ENCODE measurements at regions not wholly inside any gene's neighbourhood (a gene's known extent, or its start where the extent isn't known, plus 50 kb on each side); places are given as distances from the start of the nearest gene placed in this dataset.
"Not testable (repeated sequence)": the region's sequence is repeated elsewhere in the genome, so short reads cannot be mapped to it uniquely, and the experiment has no call there.

- intact Hi-C loops (cut with micrococcal nuclease; ENCODE audit: unreplicated experiment) = no loop called here
- H3K4me1 ChIP-seq (ENCODE audit: insufficient read depth, low read length, poor library complexity, severe bottlenecking) = no peaks in the 10 kb centered on the region
Observed at GRCh38 chr10:34037499-34037898, 703.0 kb upstream of the NRP1 start.

GRCh38 chr10:34035241-34035790, 700.8 kb upstream of the NRP1 start:
- intact Hi-C loops (cut with micrococcal nuclease; ENCODE audit: unreplicated experiment); BruUV-seq (replicated peaks); H3K36me3 ChIP-seq (ENCODE audit: insufficient read depth, low read length, poor library complexity, severe bottlenecking); H3K4me1 ChIP-seq (ENCODE audit: insufficient read depth, low read length, poor library complexity, severe bottlenecking); H3K4me3 ChIP-seq (ENCODE audit: low read depth, low read length, poor library complexity, severe bottlenecking); H3K9me3 ChIP-seq (ENCODE audit: low read depth, low read length, poor library complexity, severe bottlenecking); DNase-seq (ENCODE audit: low spot score); POLR2A ChIA-PET (ENCODE audit: low non-redundant PET); H3K27me3 ChIP-seq (replicated peaks; ENCODE audit: insufficient read depth, low read depth, low read length, poor library complexity); H3K27ac ChIP-seq (ENCODE audit: low read depth, low read length, poor library complexity, severe bottlenecking); CTCF ChIA-PET: not testable (repeated sequence)

More at GRCh38 chr10:34037499-34037898, 703.0 kb upstream of the NRP1 start:
- POLR2A ChIA-PET (ENCODE audit: low non-redundant PET) = no interaction called here
- TF ChIP-seq CTCF (conservative IDR thresholded peaks at IDR 0.05; ENCODE audit: low read depth, low read length) = no peak
- no peak for TF ChIP-seq EZH2 (IDR thresholded peaks at IDR 0.05; ENCODE audit: borderline replicate concordance, low read depth, low read length, poor library complexity, severe bottlenecking)
- BruUV-seq (replicated peaks) = no TSS peak
- Histone ChIP-seq H3K4me3 (ENCODE audit: low read depth, low read length, poor library complexity, severe bottlenecking) (no peak overlapping the region), H3K36me3 (ENCODE audit: insufficient read depth, low read length, poor library complexity, severe bottlenecking) (no peaks in the 10 kb centered on the region), H3K27ac (ENCODE audit: low read depth, low read length, poor library complexity, severe bottlenecking) (no peak overlapping the region), H3K9me3 (ENCODE audit: low read depth, low read length, poor library complexity, severe bottlenecking) (no peaks in the 10 kb centered on the region), H3K27me3 (replicated peaks; ENCODE audit: insufficient read depth, low read depth, low read length, poor library complexity) (no peaks in the 10 kb centered on the region)
- no peak for DNase-seq (ENCODE audit: low spot score)
- CTCF ChIA-PET = interaction anchor here (0.6 kb wide), 1 partner anchor 763 kb away, joined by 5 read pairs; no protein-coding TSS in a partner anchor

GRCh38 chr10:34033078-34033477, 698.6 kb upstream of the NRP1 start:
- Histone ChIP-seq H3K36me3 (ENCODE audit: insufficient read depth, low read length, poor library complexity, severe bottlenecking) (no peaks in the 10 kb centered on the region), H3K27ac (ENCODE audit: low read depth, low read length, poor library complexity, severe bottlenecking) (no peak overlapping the region), H3K4me3 (ENCODE audit: low read depth, low read length, poor library complexity, severe bottlenecking) (no peak overlapping the region), H3K27me3 (replicated peaks; ENCODE audit: insufficient read depth, low read depth, low read length, poor library complexity) (no peaks in the 10 kb centered on the region), H3K4me1 (ENCODE audit: insufficient read depth, low read length, poor library complexity, severe bottlenecking) (no peaks in the 10 kb centered on the region), H3K9me3 (ENCODE audit: low read depth, low read length, poor library complexity, severe bottlenecking) (no peaks in the 10 kb centered on the region)
- DNase-seq (ENCODE audit: low spot score) = no peak
- ChIA-PET POLR2A (ENCODE audit: low non-redundant PET) (no interaction called here), CTCF (no interaction called here)
- TF ChIP-seq CTCF (conservative IDR thresholded peaks at IDR 0.05; ENCODE audit: low read depth, low read length) = no peak
- TF ChIP-seq EZH2 (IDR thresholded peaks at IDR 0.05; ENCODE audit: borderline replicate concordance, low read depth, low read length, poor library complexity, severe bottlenecking) = no peak
- intact Hi-C loops (cut with micrococcal nuclease; ENCODE audit: unreplicated experiment) = no loop called here
- no TSS peak for BruUV-seq (replicated peaks)

- Histone ChIP-seq H3K4me1 (ENCODE audit: insufficient read depth, low read length, poor library complexity, severe bottlenecking) (no peaks in the 10 kb centered on the region), H3K27ac (ENCODE audit: low read depth, low read length, poor library complexity, severe bottlenecking) (no peak overlapping the region), H3K36me3 (ENCODE audit: insufficient read depth, low read length, poor library complexity, severe bottlenecking) (no peaks in the 10 kb centered on the region), H3K9me3 (ENCODE audit: low read depth, low read length, poor library complexity, severe bottlenecking) (no peaks in the 10 kb centered on the region), H3K4me3 (ENCODE audit: low read depth, low read length, poor library complexity, severe bottlenecking) (no peak overlapping the region), H3K27me3 (replicated peaks; ENCODE audit: insufficient read depth, low read depth, low read length, poor library complexity) (no peaks in the 10 kb centered on the region)
- ChIA-PET CTCF (no interaction called here), POLR2A (ENCODE audit: low non-redundant PET) (no interaction called here)
- no peak for TF ChIP-seq CTCF (conservative IDR thresholded peaks at IDR 0.05; ENCODE audit: low read depth, low read length)
- TF ChIP-seq EZH2 (IDR thresholded peaks at IDR 0.05; ENCODE audit: borderline replicate concordance, low read depth, low read length, poor library complexity, severe bottlenecking) = no peak
- BruUV-seq (replicated peaks) = no TSS peak
- DNase-seq (ENCODE audit: low spot score) = no peak
- intact Hi-C loops (cut with micrococcal nuclease; ENCODE audit: unreplicated experiment) = no loop called here
Observed at GRCh38 chr10:34032564-34032963, 698.1 kb upstream of the NRP1 start.
